Hippocampal formation (tissue), 2 donors: ENCODE measurements at regions not wholly inside any gene's neighbourhood (a gene's known extent, or its start where the extent isn't known, plus 50 kb on each side); places are given as distances from the start of the nearest gene placed in this dataset.
"Not testable (repeated sequence)": the region's sequence is repeated elsewhere in the genome, so short reads cannot be mapped to it uniquely, and the experiment has no call there.

Experiments used
- DNase-seq, 2 donors: peaks; one replicate each; lab custom pipeline; 2025; lab: John Stamatoyannopoulos, UW

GRCh38 chr7:106713452-106713851 lies 52.5 kb upstream of the CCDC71L start:
- not testable (repeated sequence) for DNase-seq

DNA sequence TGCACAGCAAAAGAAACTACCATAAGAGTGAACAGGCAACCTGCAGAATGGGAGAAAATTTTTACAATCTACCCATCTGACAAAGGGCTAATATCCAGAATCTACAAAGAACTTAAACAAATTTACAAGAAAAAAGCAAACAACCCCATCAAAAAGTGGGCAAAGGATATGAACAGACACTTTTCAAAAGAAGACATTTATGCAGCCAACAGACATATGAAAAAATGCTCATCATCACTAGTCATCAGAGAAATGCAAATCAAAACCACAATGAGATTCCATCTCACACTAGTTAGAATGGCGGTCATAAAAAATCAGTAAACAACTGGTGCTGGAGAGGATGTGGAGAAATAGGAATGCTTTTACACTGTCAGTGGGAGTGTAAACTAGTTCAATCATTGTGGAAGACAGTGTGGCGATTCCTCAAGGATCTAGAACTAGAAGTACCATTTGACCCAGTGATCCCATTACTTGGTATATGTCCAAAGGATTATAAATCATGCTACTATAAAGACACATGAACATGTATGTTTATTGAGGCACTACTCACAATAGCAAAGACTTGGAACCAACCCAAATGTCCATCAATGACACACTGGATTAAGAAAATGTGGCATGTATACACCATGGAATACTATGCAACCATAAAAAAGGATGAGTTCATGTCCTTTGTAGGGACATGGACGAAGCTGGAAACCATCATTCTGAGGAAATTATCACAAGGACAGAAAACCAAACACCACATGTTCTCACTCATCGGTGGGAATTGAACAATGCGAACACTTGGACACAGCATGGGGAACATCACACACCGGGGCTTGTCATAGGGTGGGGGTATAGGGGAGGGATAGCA lies 53.9 kb upstream of the CCDC71L start:
- not testable (repeated sequence) for DNase-seq

DNA sequence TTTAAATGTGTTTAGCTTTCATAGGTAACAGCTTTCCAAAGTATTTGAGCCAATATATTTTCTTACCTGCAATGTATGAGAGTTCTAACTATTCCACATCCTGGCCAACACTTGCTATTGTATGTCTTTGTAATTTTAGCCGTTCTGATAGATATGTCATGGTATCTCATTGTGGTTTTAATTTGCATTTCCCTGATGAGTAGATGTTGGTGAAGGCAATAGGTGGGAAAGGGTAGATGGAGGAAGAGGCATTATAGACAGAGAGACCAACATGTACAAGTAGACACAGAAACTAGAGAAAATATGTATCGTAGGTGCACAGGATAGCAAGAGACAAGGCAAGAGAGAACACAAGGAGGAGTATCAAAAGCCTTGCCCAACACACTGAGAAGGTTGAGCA lies 54.8 kb upstream of the CCDC71L start:
- no peak for DNase-seq

DNA sequence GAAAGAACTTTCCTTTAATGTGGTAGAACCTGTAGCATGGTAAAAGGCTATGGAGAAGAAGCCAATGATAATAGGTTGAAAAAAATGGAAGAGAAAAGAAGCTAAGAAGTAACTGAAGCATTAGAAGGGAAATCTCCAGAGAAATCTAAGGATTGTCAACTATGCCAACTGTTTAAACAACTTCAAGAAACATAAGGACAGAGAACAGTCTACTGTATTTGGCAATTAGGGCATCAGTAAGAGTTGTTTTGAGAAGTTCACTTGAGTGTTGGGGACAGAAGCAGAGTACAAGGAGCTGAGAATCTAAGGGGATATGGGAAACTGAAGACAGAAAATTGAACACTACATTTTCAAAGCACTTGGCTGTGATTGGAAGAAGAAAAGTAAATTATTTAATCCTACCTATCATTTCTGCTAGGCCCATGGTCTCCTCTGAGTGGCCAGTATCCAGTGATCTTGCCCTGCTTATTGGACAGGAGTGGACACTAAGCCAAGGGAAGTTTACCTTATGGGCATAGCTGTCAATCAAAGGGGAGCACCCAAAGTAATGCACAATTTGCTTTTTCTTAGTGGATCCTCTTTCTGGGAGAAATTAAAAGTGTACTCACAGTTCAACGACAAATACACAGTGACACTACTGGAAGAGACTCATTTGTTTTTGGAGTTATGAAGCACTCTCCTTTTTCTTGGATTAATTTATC lies 56.4 kb upstream of the CCDC71L start:
- no peak for DNase-seq

GRCh38 chr7:106717955-106718871 lies 57.3 kb upstream of the CCDC71L start:
- peak in 1 of 2 donors; percentile 1 for DNase-seq

- DNase-seq: no peak
Measured at GRCh38 chr7:106720641-106721040, 59.7 kb upstream of the CCDC71L start.

GRCh38 chr7:106721816-106722785 lies 61.1 kb upstream of the CCDC71L start:
- DNase-seq: no peak

GRCh38 chr7:106723398-106723797 lies 62.4 kb upstream of the CCDC71L start:
- no peak for DNase-seq

- no peak for DNase-seq
Measured at GRCh38 chr7:106729720-106730385, 68.9 kb upstream of the CCDC71L start.

DNA sequence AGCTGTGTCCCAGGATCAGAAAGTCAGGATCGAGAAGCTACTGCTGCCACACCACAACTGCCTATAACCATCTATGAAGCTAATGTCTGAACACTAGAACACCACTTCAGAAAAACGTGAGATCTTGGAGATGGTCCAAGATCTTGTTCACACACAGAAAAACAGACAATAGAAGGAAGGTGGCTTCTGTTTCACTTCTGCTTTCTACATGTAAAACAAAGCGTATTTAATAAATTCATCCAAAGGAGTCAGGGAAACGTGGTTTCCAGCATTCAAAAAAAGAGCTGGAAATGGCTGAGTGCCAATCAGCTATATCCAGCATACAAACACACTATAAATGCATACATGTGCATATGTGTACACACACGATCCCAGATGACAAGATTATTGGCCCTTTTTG lies 70.2 kb upstream of the CCDC71L start:
- DNase-seq: no peak

DNA sequence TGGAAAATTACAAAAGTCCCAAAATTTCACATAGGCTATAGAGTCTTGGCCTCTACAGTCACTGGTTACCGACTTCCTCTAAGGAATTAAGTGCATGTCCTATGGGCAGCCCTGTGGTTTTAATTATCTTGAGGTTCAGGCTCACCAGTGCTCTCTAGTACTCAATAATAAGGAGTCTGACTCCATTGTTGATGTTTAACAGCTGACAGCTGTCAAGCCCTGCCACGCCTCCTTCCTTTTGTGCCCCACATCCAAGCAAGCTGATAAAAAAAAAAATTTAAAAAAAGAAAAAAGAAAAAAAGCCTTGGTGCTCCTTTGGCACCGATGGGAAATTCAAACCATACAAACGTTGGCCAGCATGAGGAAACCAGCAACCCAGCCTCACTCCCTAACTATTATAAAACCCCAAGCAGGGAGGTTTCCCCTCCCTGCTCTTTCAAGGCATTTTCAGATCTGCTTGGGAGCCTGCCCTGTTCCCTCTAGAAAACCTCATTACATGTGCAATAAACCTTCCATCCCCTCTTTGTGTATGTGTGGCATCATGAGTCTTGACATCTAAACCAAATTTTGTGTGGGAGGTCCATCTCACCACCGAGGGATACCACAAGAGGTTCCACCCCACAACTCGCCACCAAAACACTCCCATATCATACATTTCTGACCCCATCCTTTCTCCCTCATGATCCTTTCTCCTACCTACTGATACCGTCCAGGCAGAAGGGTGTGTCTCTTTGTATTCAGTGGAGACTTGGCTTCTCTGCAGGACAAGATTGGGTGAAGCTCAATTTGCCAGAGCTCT lies 70.9 kb upstream of the CCDC71L start:
- no peak for DNase-seq

GRCh38 chr7:106735637-106736036 lies 74.7 kb upstream of the CCDC71L start:
- DNase-seq: no peak

DNA sequence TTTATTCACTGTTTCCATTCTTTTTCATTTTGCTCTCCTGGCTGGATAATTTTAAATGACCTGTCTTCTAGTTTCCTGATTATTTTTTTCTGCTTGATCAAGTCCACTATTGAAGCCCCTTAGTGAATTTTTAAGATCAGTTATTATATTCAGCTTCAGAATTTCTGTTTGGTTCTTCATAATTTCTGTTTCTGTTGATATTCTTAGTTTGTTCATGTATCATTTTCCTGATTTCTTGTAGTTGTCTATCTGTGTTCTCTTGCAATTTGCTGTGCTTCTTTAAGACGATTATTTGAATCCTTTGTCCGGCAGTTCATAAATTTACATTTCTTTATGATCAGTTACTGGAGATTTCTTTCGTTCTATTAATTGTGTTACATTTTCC lies 75.2 kb upstream of the CCDC71L start:
- no peak for DNase-seq

DNA sequence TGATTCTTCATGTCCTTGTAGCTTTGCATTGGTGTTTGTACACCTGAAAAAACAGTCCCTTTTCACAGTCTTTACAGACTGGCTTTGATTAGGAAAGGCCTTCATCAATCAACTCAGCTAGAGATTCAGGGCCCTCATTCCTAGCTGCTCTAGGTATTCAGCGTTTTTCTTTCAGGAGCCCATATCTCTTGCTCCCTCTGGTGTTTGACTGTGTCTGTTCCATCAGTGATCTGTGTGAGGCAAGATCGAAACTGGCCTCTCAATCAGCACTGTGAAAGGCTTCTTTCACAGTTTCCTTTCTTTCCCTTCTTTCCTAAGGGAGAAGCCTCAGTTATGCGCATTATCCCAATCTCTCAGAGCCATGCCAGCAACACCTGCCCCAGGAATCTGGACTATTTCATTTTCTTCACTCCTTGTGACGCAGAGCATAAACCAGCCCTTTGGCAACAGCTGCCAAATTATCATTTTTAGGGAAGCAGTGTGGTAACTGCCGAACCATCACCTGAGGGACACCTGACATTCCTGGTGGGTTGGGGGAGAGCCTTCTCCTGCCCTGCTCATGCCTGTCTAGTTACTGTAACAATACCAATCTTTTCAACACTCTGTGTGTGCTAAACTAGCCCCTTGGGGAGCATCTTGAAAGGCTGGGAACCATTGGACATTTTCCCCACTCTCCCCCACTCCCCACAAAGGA lies 75.7 kb upstream of the CCDC71L start:
- peak in 1 of 2 donors; percentile 9 for DNase-seq

DNA sequence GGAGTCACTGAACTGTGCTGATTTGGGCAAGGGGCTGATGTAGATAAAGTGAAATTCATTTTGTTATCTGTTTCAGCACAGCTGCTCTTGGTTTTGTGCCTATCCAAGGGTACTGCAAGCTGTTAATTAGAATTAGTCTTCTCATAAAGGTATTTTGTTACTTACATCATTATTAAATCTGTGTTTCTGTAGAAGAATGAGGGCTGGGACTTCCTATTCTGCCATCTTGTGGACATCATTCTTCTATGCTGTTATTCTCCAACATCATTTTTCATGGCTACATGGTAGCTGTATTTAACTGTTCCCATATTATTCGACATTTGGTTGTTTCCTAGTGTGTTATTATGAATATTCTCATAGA lies 76.2 kb upstream of the CCDC71L start:
- DNase-seq: no peak

DNA sequence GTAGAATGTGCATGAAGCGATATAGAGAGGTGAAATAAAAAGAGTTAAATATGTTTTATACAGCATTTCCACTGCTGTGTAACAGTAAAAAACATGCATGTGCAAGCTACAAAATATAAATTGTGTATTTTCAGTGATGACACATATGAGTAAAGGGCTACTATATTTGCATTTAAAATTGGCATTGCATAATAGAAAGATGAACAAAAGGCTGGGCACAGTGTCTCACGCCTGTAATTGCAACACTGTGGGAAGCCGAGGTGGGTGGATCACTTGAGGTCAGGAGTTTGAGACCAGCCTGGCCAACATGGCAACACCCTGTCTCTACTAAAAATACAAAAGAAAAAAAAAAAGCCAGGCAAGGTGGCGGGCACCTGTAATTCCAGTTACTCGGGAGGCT lies 79.8 kb upstream of the CCDC71L start:
- DNase-seq: no peak

DNA sequence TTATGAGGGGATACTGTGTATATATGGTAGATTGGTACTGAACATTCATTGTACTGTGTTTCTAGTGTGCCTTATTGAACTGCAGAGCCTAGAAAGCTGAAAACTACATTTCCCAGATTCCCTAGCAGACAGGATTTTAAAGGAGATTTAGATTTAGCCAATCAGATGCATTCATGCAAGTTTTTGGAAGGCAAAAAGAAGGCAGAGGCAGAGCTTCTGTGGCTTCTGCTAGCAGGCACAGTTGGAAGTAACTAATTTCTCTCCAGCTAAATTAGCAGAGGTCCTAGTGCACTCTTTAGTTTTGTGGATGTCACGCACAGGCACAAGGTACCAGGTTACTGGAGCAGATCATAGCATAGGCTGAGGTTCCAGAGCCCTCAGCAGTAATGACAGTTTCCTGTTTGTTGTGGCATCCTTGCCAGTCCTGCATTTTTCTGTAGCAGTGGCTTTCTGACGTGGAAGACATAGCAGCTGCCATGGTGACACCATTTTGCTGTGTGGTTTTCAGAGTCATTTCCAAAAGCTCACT lies 83.7 kb upstream of the CCDC71L start:
- no peak for DNase-seq

- DNase-seq: not testable (repeated sequence)
Measured at GRCh38 chr7:106747301-106747700, 86.3 kb upstream of the CCDC71L start.

- no peak for DNase-seq
Measured at GRCh38 chr7:106747804-106748203, 86.8 kb upstream of the CCDC71L start.
